Gastroesophageal sphincter (tissue), 3 donors: ENCODE measurements at regions not wholly inside any gene's neighbourhood (a gene's known extent, or its start where the extent isn't known, plus 50 kb on each side); places are given as distances from the start of the nearest gene placed in this dataset.

Source experiments
- POLR2A ChIP-seq, 2 donors: fragments of 450-650 bp; IDR thresholded peaks; one replicate each; pipeline ENCODE4 v1.6.1; 2017; ENCODE audit warnings: antibody characterized with exemption in 2 of 2, mild to moderate bottlenecking in 2 of 2, moderate library complexity in 1 of 2
- POLR2AphosphoS5 ChIP-seq: sonication (generic); formaldehyde crosslinking; IDR thresholded peaks from one replicate; pipeline ENCODE4 v1.6.1; 2017; ENCODE audit warnings: antibody characterized with exemption
- TF ChIP-seq, protein P1 (sequence below), 4 experiments: fragments of 200-600 bp in 2 of 4; fragments of 450-650 bp in 2 of 4; sonication (generic) in 1 of 4; IDR thresholded peaks; one replicate each; pipeline ENCODE4 v1.5.1; 2017 to 2019; ENCODE audit warnings: antibody characterized with exemption in 4 of 4, mild to moderate bottlenecking in 2 of 4, moderate library complexity in 2 of 4

GRCh38 chr11:35082321-35083180, 56.4 kb upstream of the CD44 start:
- TF ChIP-seq, protein P1, sequence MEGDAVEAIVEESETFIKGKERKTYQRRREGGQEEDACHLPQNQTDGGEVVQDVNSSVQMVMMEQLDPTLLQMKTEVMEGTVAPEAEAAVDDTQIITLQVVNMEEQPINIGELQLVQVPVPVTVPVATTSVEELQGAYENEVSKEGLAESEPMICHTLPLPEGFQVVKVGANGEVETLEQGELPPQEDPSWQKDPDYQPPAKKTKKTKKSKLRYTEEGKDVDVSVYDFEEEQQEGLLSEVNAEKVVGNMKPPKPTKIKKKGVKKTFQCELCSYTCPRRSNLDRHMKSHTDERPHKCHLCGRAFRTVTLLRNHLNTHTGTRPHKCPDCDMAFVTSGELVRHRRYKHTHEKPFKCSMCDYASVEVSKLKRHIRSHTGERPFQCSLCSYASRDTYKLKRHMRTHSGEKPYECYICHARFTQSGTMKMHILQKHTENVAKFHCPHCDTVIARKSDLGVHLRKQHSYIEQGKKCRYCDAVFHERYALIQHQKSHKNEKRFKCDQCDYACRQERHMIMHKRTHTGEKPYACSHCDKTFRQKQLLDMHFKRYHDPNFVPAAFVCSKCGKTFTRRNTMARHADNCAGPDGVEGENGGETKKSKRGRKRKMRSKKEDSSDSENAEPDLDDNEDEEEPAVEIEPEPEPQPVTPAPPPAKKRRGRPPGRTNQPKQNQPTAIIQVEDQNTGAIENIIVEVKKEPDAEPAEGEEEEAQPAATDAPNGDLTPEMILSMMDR (IDR thresholded peaks at IDR 0.05) = peak in 1 of 4 experiments; percentile 8
- TF ChIP-seq POLR2A (IDR thresholded peaks at IDR 0.05) (no peak), POLR2AphosphoS5 (no peak)
